ENCODE measurements at regions not wholly inside any gene's neighbourhood (a gene's known extent, or its start where the extent isn't known, plus 50 kb on each side); places are given as distances from the start of the nearest gene placed in this dataset.

- H3K36me3 ChIP-seq (replicated peaks in 1 of 2; ENCODE audit: insufficient read depth in 1 of 2, low read depth in 2 of 2) = no peaks in the 10 kb centered on the region
- ATAC-seq (no peak), DNase-seq (no peak)
- H3K27ac ChIP-seq = no peak overlapping the region
- no peaks in the 10 kb centered on the region for H3K27me3 ChIP-seq
- intact Hi-C loops (cut with DNase I) = no loop called here
- no peaks in the 10 kb centered on the region for H3K9me3 ChIP-seq
- no peak overlapping the region for H3K4me3 ChIP-seq
- H3K4me1 ChIP-seq = peaks cover 7% of the 10 kb centered on the region
- TF ChIP-seq POLR2A (IDR thresholded peaks at IDR 0.05) (no peak), CTCF (IDR thresholded peaks at IDR 0.05) (no peak)
- 67 to 68% methylated on average over 3 of the region's 3 CpGs for whole genome bisulfite sequencing, 2 donors
Measured at GRCh38 chr2:34305587-34305986, 706.5 kb upstream of the FAM98A start.

- no peak for ATAC-seq
- 86 to 95% methylated on average over 4 of the region's 4 CpGs for WGBS, 2 donors
- Histone ChIP-seq H3K36me3 (replicated peaks in 1 of 2; ENCODE audit: insufficient read depth in 1 of 2, low read depth in 2 of 2) (no peaks in the 10 kb centered on the region), H3K4me1 (no peaks in the 10 kb centered on the region), H3K4me3 (no peak overlapping the region), H3K27ac (no peak overlapping the region), H3K27me3 (no peaks in the 10 kb centered on the region), H3K9me3 (no peaks in the 10 kb centered on the region)
- no peak for DNase-seq
- intact Hi-C loops (cut with DNase I) = no loop called here
- no peak for TF ChIP-seq POLR2A (IDR thresholded peaks at IDR 0.05)
- no peak for TF ChIP-seq CTCF (IDR thresholded peaks at IDR 0.05)
Measured at GRCh38 chr2:34294961-34295360, 695.9 kb upstream of the FAM98A start.

GRCh38 chr2:34291076-34291475, 692.0 kb upstream of the FAM98A start:
- TF ChIP-seq POLR2A (IDR thresholded peaks at IDR 0.05) (no peak), CTCF (IDR thresholded peaks at IDR 0.05) (no peak)
- H3K4me3 ChIP-seq = no peak overlapping the region
- ATAC-seq (no peak), DNase-seq (no peak)
- no peaks in the 10 kb centered on the region for H3K4me1 ChIP-seq
- WGBS, 2 donors = 82 to 83% methylated on average over 1 of the region's 1 CpG
- no peak overlapping the region for H3K27ac ChIP-seq
- no peaks in the 10 kb centered on the region for H3K27me3 ChIP-seq
- intact Hi-C loops (cut with DNase I) = no loop called here
- H3K9me3 ChIP-seq = no peaks in the 10 kb centered on the region
- no peaks in the 10 kb centered on the region for H3K36me3 ChIP-seq (replicated peaks in 1 of 2; ENCODE audit: insufficient read depth in 1 of 2, low read depth in 2 of 2)

GRCh38 chr2:34288016-34288415, 688.9 kb upstream of the FAM98A start:
- intact Hi-C loops (cut with DNase I) = no loop called here
- no peak for DNase-seq
- ATAC-seq = no peak
- H3K36me3 ChIP-seq (replicated peaks in 1 of 2; ENCODE audit: insufficient read depth in 1 of 2, low read depth in 2 of 2) = no peaks in the 10 kb centered on the region
- no peak overlapping the region for H3K27ac ChIP-seq
- H3K4me3 ChIP-seq = no peak overlapping the region
- no peaks in the 10 kb centered on the region for H3K27me3 ChIP-seq
- no peak for TF ChIP-seq CTCF (IDR thresholded peaks at IDR 0.05)
- no peak for TF ChIP-seq POLR2A (IDR thresholded peaks at IDR 0.05)
- H3K9me3 ChIP-seq = no peaks in the 10 kb centered on the region
- no peaks in the 10 kb centered on the region for H3K4me1 ChIP-seq

GRCh38 chr2:34280606-34281005, 681.5 kb upstream of the FAM98A start:
- no peak overlapping the region for H3K4me3 ChIP-seq
- ATAC-seq (no peak), DNase-seq (no peak)
- H3K36me3 ChIP-seq (replicated peaks in 1 of 2; ENCODE audit: insufficient read depth in 1 of 2, low read depth in 2 of 2) = no peaks in the 10 kb centered on the region
- TF ChIP-seq CTCF (IDR thresholded peaks at IDR 0.05) = no peak
- no peak for TF ChIP-seq POLR2A (IDR thresholded peaks at IDR 0.05)
- no peak overlapping the region for H3K27ac ChIP-seq
- no peaks in the 10 kb centered on the region for H3K4me1 ChIP-seq
- intact Hi-C loops (cut with DNase I) = no loop called here
- H3K9me3 ChIP-seq = no peaks in the 10 kb centered on the region
- 93 to 94% methylated on average over 1 of the region's 1 CpG for WGBS, 2 donors
- H3K27me3 ChIP-seq = no peaks in the 10 kb centered on the region
